CD4-positive, alpha-beta T cell (primary cell): ENCODE measurements at regions not wholly inside any gene's neighbourhood (a gene's known extent, or its start where the extent isn't known, plus 50 kb on each side); places are given as distances from the start of the nearest gene placed in this dataset.

Source experiments
- ATAC-seq: fragments of 200-7000 bp; cut with Tn5 transposase; one replicate; pipeline ENCODE4 v1.10.0; 2022; ENCODE audit warnings: mild to moderate bottlenecking; ENCODE audit not compliant: poor library complexity
- CTCF ChIA-PET: fragments of 350-600 bp; sonication (Branson Sonifier 250); formaldehyde crosslinking; loops from one replicate; lab custom pipeline; 2021; ENCODE audit warnings: antibody characterized with exemption, inconsistent platforms; lab: Charles Lee
- POLR2A ChIA-PET: fragments of 350-600 bp; sonication (Branson Sonifier 250); formaldehyde crosslinking; loops from one replicate; lab custom pipeline; 2021; ENCODE audit warnings: antibody characterized with exemption, inconsistent platforms; lab: Charles Lee
- DNase-seq, 14 experiments: peaks; one replicate each; pipeline ENCODE4 v3.0.0-alpha.2; 2013 to 2020; ENCODE audit warnings: mixed read lengths in 2 of 14
- H3K27ac ChIP-seq, 2 donors: one replicate each; pipeline versions ENCODE4 v1.5.1 to v1.7.0; 2013; ENCODE audit warnings: low read length in 2 of 2, low read depth in 1 of 2, mild to moderate bottlenecking in 1 of 2
- H3K27me3 ChIP-seq, 2 experiments: 1 replicate in 1 of 2; 2 replicates in 1 of 2; pipeline versions ENCODE4 v1.6.1 to v1.7.0; 2013; ENCODE audit warnings: low read length in 2 of 2, control low read depth in 1 of 2, mild to moderate bottlenecking in 1 of 2, moderate library complexity in 1 of 2; ENCODE audit not compliant: insufficient read depth in 2 of 2, control insufficient read depth in 1 of 2
- H3K36me3 ChIP-seq: one replicate; pipeline ENCODE4 v1.6.1; 2013; ENCODE audit warnings: low read length, control low read depth; ENCODE audit not compliant: insufficient read depth
- H3K4me1 ChIP-seq: one replicate; pipeline ENCODE4 v1.6.1; 2013; ENCODE audit warnings: low read length, control low read depth; ENCODE audit not compliant: insufficient read depth
- H3K4me3 ChIP-seq: one replicate; pipeline ENCODE4 v1.5.1; 2013; ENCODE audit warnings: mild to moderate bottlenecking, low read length, moderate library complexity
- H3K9me3 ChIP-seq, 2 experiments: 1 replicate in 1 of 2; 2 replicates in 1 of 2; pipeline versions ENCODE4 v1.6.1 to v1.7.0; 2013; ENCODE audit warnings: low read length in 2 of 2, mild to moderate bottlenecking in 2 of 2, control low read depth in 1 of 2, moderate library complexity in 1 of 2; ENCODE audit not compliant: control insufficient read depth in 1 of 2, insufficient read depth in 1 of 2
- H3K27ac Mint-ChIP-seq: one replicate; pipeline ENCODE4 v1.8.0; 2020; ENCODE audit warnings: mixed read lengths
- H3K27me3 Mint-ChIP-seq: one replicate; pipeline ENCODE4 v1.8.0; 2021; ENCODE audit warnings: mixed read lengths
- H3K36me3 Mint-ChIP-seq: one replicate; pipeline ENCODE4 v1.8.0; 2021; ENCODE audit warnings: low read depth, mixed read lengths
- H3K4me1 Mint-ChIP-seq: one replicate; pipeline ENCODE4 v1.8.0; 2021; ENCODE audit warnings: low read depth, mixed read lengths
- H3K4me3 Mint-ChIP-seq: one replicate; pipeline ENCODE4 v1.8.0; 2020; ENCODE audit warnings: mild to moderate bottlenecking, mixed read lengths
- H3K9me3 Mint-ChIP-seq: one replicate; pipeline ENCODE4 v1.8.0; 2020; ENCODE audit warnings: mixed read lengths
- intact Hi-C, 2 experiments: fragments of 100-400 bp; cut with DNase I in 1 of 2; cut with micrococcal nuclease in 1 of 2; formaldehyde crosslinking; loops; one replicate each; pipeline versions ENCODE4 v1.15.1 to v1.9.0; 2023 to 2025; cut with DNase I, micrococcal nuclease
- TF ChIP-seq, protein P1 (sequence below): fragments of 200-600 bp; IDR thresholded peaks from one replicate; pipeline ENCODE4 v1.8.0; 2022; ENCODE audit warnings: antibody characterized with exemption, mild to moderate bottlenecking

DNA sequence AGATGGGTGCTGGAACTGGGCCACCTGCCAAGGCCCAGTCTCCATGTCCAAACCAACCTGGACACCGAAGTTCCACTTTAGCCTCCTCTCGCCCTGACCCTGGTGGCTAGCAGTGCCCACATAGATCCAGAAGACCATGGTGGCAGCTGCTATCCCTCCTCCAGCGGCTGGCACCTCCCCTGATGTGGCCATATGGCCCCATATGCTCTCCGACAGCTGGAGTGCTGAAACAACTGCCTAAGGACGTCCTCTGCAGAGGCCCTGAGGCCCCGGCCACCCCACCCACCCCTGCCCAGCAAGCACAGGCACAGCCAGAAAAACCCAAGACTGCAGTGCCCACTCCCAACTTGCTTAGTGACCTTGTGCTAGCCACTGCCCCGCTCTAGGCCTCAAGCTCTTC, 182.3 kb upstream of the LINGO1 start:
- Histone ChIP-seq H3K4me3 (no peak overlapping the region), H3K27me3 (peaks cover 3 to 32% of the 10 kb centered on the region in 2 experiments), H3K36me3 (no peaks in the 10 kb centered on the region), H3K9me3 (no peaks in the 10 kb centered on the region), H3K4me1 (no peaks in the 10 kb centered on the region), H3K27ac (no peak overlapping the region)
- Mint-ChIP-seq H3K27me3 (peaks cover 29% of the 10 kb centered on the region), H3K4me1 (no peaks in the 10 kb centered on the region), H3K9me3 (no peaks in the 10 kb centered on the region), H3K27ac (no peak overlapping the region), H3K4me3 (no peak overlapping the region), H3K36me3 (no peaks in the 10 kb centered on the region)
- ChIA-PET CTCF (no interaction called here), POLR2A (no interaction called here)
- DNase-seq (no peak), ATAC-seq (no peak)
- intact Hi-C loops: no loop called here
- TF ChIP-seq, protein P1, sequence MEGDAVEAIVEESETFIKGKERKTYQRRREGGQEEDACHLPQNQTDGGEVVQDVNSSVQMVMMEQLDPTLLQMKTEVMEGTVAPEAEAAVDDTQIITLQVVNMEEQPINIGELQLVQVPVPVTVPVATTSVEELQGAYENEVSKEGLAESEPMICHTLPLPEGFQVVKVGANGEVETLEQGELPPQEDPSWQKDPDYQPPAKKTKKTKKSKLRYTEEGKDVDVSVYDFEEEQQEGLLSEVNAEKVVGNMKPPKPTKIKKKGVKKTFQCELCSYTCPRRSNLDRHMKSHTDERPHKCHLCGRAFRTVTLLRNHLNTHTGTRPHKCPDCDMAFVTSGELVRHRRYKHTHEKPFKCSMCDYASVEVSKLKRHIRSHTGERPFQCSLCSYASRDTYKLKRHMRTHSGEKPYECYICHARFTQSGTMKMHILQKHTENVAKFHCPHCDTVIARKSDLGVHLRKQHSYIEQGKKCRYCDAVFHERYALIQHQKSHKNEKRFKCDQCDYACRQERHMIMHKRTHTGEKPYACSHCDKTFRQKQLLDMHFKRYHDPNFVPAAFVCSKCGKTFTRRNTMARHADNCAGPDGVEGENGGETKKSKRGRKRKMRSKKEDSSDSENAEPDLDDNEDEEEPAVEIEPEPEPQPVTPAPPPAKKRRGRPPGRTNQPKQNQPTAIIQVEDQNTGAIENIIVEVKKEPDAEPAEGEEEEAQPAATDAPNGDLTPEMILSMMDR: no peak

DNA sequence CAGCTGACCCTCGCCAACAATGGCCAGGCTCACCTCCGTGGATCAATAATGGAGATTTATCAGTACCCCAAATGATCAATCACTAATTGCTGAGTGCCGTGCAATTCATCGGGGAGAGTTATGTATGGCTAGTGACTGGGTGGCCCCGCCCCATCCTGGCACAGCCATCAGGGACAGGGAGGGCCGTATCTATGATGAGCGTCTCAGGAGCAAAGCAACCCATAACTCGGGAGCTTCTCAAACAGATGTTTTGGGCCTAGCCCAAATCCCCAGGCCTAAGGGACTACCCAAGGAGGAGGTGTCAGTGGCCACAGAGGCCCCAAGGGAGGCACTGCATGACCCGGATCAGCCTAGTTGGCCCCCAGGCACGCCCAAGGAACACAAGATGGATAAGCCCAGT, 180.0 kb upstream of the LINGO1 start:
- Mint-ChIP-seq H3K4me1 (no peaks in the 10 kb centered on the region), H3K4me3 (no peak overlapping the region), H3K27me3 (peaks cover 22% of the 10 kb centered on the region), H3K36me3 (no peaks in the 10 kb centered on the region), H3K27ac (no peak overlapping the region), H3K9me3 (no peaks in the 10 kb centered on the region)
- H3K4me3 ChIP-seq: no peak overlapping the region
- intact Hi-C loops: no loop called here
- CTCF ChIA-PET: no interaction called here
- DNase-seq (no peak), ATAC-seq (no peak)
- H3K9me3 ChIP-seq: no peaks in the 10 kb centered on the region
- no peak overlapping the region for H3K27ac ChIP-seq
- no peaks in the 10 kb centered on the region for H3K36me3 ChIP-seq
- no peaks in the 10 kb centered on the region for H3K4me1 ChIP-seq
- H3K27me3 ChIP-seq: peaks cover 3 to 22% of the 10 kb centered on the region in 2 experiments
- TF ChIP-seq, protein P1: no peak
- POLR2A ChIA-PET: no interaction called here

- no peaks in the 10 kb centered on the region for H3K9me3 Mint-ChIP-seq
- Histone ChIP-seq H3K27ac (no peak overlapping the region), H3K27me3 (peaks cover 0 to 8% of the 10 kb centered on the region in 2 experiments), H3K9me3 (no peaks in the 10 kb centered on the region), H3K4me3 (no peak overlapping the region), H3K4me1 (no peaks in the 10 kb centered on the region), H3K36me3 (no peaks in the 10 kb centered on the region)
- intact Hi-C loops: no loop called here
- H3K4me3 Mint-ChIP-seq: no peak overlapping the region
- ATAC-seq (no peak), DNase-seq (no peak)
- no peak overlapping the region for H3K27ac Mint-ChIP-seq
- no peaks in the 10 kb centered on the region for H3K4me1 Mint-ChIP-seq
- ChIA-PET CTCF (no interaction called here), POLR2A (no interaction called here)
- TF ChIP-seq, protein P1: no peak
- peaks cover 9% of the 10 kb centered on the region for H3K27me3 Mint-ChIP-seq
- no peaks in the 10 kb centered on the region for H3K36me3 Mint-ChIP-seq
These were observed 178.6 kb upstream of the LINGO1 start for GRCh38 chr15:77811270-77811669.
